GM23248 (cell line): ENCODE measurements at regions not wholly inside any gene's neighbourhood (a gene's known extent, or its start where the extent isn't known, plus 50 kb on each side); places are given as distances from the start of the nearest gene placed in this dataset.

Experiments
- EZH2 ChIP-seq: fragments of 200-600 bp; sonication (generic); IDR thresholded peaks from 2 replicates; pipeline ENCODE4 v1.6.1; 2018; ENCODE audit warnings: antibody characterized with exemption, mild to moderate bottlenecking; ENCODE audit not compliant: insufficient read depth, poor library complexity, severe bottlenecking
- EZH2phosphoT487 ChIP-seq: fragments of 200-600 bp; sonication (generic); IDR thresholded peaks from 2 replicates; pipeline ENCODE4 v1.6.1; 2018; ENCODE audit warnings: antibody characterized with exemption, moderate library complexity, mild to moderate bottlenecking, low read depth; ENCODE audit not compliant: insufficient read depth

DNA sequence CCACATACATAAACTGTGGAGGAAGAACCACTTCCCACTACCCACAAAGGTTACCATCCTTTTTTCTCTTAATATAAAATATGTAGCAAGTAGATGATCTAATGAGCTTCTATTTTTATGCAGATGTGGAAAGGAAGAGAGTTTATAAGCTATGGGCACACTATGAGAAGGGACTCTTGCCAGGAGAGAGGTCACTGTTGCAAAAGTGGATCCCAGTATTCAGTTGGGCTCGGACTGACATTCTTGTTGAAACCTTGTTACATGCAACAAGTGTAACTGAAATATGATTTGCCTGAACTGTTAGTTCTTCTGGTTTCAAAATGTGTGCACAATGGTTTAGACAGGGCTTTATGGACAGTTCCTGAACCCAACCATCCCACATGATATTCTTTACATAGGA lies 397.4 kb upstream of the PKN2 start:
- TF ChIP-seq EZH2, result no peak
- TF ChIP-seq EZH2phosphoT487, result no peak
